Parathyroid adenoma (tissue), 2 donors: ENCODE measurements at regions not wholly inside any gene's neighbourhood (a gene's known extent, or its start where the extent isn't known, plus 50 kb on each side); places are given as distances from the start of the nearest gene placed in this dataset.

ENCODE experiments used
- H2AFZ ChIP-seq: fragments of 300-600 bp; sonication (generic); one replicate; pipeline ENCODE4 v1.7.0; 2017; ENCODE audit warnings: antibody characterized with exemption, mild to moderate bottlenecking
- H3K27ac ChIP-seq: fragments of 300-600 bp; sonication (generic); one replicate; pipeline ENCODE4 v1.7.0; 2017
- H3K27me3 ChIP-seq: fragments of 300-600 bp; sonication (generic); one replicate; pipeline ENCODE4 v1.7.0; 2017; ENCODE audit warnings: low read length; ENCODE audit not compliant: control insufficient read depth, insufficient read depth
- H3K36me3 ChIP-seq: fragments of 300-600 bp; sonication (generic); one replicate; pipeline ENCODE4 v1.7.0; 2017; ENCODE audit warnings: low read length; ENCODE audit not compliant: control insufficient read depth, insufficient read depth
- H3K4me1 ChIP-seq: fragments of 300-600 bp; sonication (generic); one replicate; pipeline ENCODE4 v1.7.0; 2017; ENCODE audit warnings: control low read depth
- H3K4me2 ChIP-seq: fragments of 300-600 bp; sonication (generic); one replicate; pipeline ENCODE4 v1.7.0; 2017; ENCODE audit warnings: low read length
- H3K4me3 ChIP-seq: fragments of 300-600 bp; sonication (generic); one replicate; pipeline ENCODE4 v1.7.0; 2017; ENCODE audit warnings: low read depth, low read length
- H3K79me2 ChIP-seq: fragments of 300-600 bp; sonication (generic); one replicate; pipeline ENCODE4 v1.7.0; 2017; ENCODE audit warnings: control low read depth
- H3K9ac ChIP-seq: fragments of 300-600 bp; sonication (generic); one replicate; pipeline ENCODE4 v1.7.0; 2017; ENCODE audit warnings: mild to moderate bottlenecking
- H3K9me3 ChIP-seq: fragments of 300-600 bp; sonication (generic); one replicate; pipeline ENCODE4 v1.7.0; 2017; ENCODE audit warnings: low read length; ENCODE audit not compliant: control insufficient read depth
- TF ChIP-seq, protein P1 (sequence below): fragments of 300-600 bp; sonication (generic); IDR thresholded peaks from one replicate; pipeline ENCODE4 v1.7.0; 2017; ENCODE audit warnings: antibody characterized with exemption, mild to moderate bottlenecking
- donor health status: primary hyperparathyroidism.

DNA sequence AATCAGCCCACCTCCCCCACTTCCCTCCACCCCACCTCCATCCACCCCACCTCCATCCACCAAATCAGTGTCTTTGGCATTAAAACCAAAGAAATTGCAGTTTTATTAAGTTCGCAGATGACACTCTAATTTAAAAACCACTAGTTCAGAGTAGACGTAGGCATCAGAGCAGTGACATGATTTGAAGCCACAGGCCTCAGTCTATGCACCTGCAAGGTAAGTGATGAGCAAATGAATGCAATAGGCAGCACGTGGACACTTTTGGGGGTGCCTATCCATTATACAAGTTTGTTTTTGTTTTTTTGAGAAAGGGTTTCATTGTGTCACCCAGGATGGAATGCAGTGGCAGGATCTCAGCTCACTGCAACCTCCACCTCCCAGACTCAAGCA lies 88.0 kb upstream of the TRIM2 start:
- H3K36me3 ChIP-seq: no peaks in the 10 kb centered on the region
- H3K79me2 ChIP-seq: no peaks in the 10 kb centered on the region
- H2AFZ ChIP-seq: peak overlapping the region; percentile 62
- H3K4me3 ChIP-seq: no peak overlapping the region
- peaks cover 15% of the 10 kb centered on the region for H3K4me1 ChIP-seq
- no peak overlapping the region for H3K4me2 ChIP-seq
- no peak overlapping the region for H3K9ac ChIP-seq
- H3K27ac ChIP-seq: no peak overlapping the region
- no peaks in the 10 kb centered on the region for H3K9me3 ChIP-seq
- H3K27me3 ChIP-seq: no peaks in the 10 kb centered on the region
- TF ChIP-seq, protein P1, sequence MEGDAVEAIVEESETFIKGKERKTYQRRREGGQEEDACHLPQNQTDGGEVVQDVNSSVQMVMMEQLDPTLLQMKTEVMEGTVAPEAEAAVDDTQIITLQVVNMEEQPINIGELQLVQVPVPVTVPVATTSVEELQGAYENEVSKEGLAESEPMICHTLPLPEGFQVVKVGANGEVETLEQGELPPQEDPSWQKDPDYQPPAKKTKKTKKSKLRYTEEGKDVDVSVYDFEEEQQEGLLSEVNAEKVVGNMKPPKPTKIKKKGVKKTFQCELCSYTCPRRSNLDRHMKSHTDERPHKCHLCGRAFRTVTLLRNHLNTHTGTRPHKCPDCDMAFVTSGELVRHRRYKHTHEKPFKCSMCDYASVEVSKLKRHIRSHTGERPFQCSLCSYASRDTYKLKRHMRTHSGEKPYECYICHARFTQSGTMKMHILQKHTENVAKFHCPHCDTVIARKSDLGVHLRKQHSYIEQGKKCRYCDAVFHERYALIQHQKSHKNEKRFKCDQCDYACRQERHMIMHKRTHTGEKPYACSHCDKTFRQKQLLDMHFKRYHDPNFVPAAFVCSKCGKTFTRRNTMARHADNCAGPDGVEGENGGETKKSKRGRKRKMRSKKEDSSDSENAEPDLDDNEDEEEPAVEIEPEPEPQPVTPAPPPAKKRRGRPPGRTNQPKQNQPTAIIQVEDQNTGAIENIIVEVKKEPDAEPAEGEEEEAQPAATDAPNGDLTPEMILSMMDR: no peak

- Histone ChIP-seq H3K4me3 (no peak overlapping the region), H3K4me2 (no peak overlapping the region), H3K36me3 (no peaks in the 10 kb centered on the region)
Observed at GRCh38 chr4:153116801-153117200, 87.4 kb upstream of the TRIM2 start.

GRCh38 chr4:153117554-153117953 lies 86.7 kb upstream of the TRIM2 start:
- peaks cover 7% of the 10 kb centered on the region for H3K4me1 ChIP-seq
- no peak overlapping the region for H3K4me2 ChIP-seq
- no peak overlapping the region for H3K9ac ChIP-seq
- no peaks in the 10 kb centered on the region for H3K36me3 ChIP-seq
- H3K27ac ChIP-seq: no peak overlapping the region
- TF ChIP-seq, protein P1: no peak
- no peak overlapping the region for H2AFZ ChIP-seq
- no peak overlapping the region for H3K4me3 ChIP-seq
- H3K9me3 ChIP-seq: no peaks in the 10 kb centered on the region
- H3K79me2 ChIP-seq: no peaks in the 10 kb centered on the region
- no peaks in the 10 kb centered on the region for H3K27me3 ChIP-seq

More at GRCh38 chr4:153116801-153117200, 87.4 kb upstream of the TRIM2 start:
- Histone ChIP-seq H3K79me2 (no peaks in the 10 kb centered on the region), H3K9me3 (no peaks in the 10 kb centered on the region), H2AFZ (no peak overlapping the region), H3K27me3 (no peaks in the 10 kb centered on the region), H3K9ac (no peak overlapping the region), H3K27ac (no peak overlapping the region), H3K4me1 (peaks cover 12% of the 10 kb centered on the region)
- TF ChIP-seq, protein P1: no peak

GRCh38 chr4:153119626-153120025 lies 84.6 kb upstream of the TRIM2 start:
- no peak overlapping the region for H3K4me3 ChIP-seq
- TF ChIP-seq, protein P1: no peak
- H3K4me2 ChIP-seq: no peak overlapping the region
- H3K4me1 ChIP-seq: peaks cover 3% of the 10 kb centered on the region
- no peak overlapping the region for H3K27ac ChIP-seq
- H3K79me2 ChIP-seq: no peaks in the 10 kb centered on the region
- H3K9me3 ChIP-seq: no peaks in the 10 kb centered on the region
- H3K27me3 ChIP-seq: no peaks in the 10 kb centered on the region
- no peaks in the 10 kb centered on the region for H3K36me3 ChIP-seq
- no peak overlapping the region for H3K9ac ChIP-seq
- H2AFZ ChIP-seq: no peak overlapping the region

- Histone ChIP-seq H3K27ac (no peak overlapping the region), H2AFZ (no peak overlapping the region), H3K4me3 (no peak overlapping the region), H3K4me2 (no peak overlapping the region), H3K27me3 (no peaks in the 10 kb centered on the region), H3K9ac (no peak overlapping the region), H3K9me3 (no peaks in the 10 kb centered on the region), H3K79me2 (no peaks in the 10 kb centered on the region), H3K4me1 (peaks cover 3% of the 10 kb centered on the region), H3K36me3 (no peaks in the 10 kb centered on the region)
- TF ChIP-seq, protein P1: no peak
Observed at GRCh38 chr4:153120235-153120634, 84.0 kb upstream of the TRIM2 start.
